AG09309 (cell line): ENCODE measurements at regions not wholly inside any gene's neighbourhood (a gene's known extent, or its start where the extent isn't known, plus 50 kb on each side); places are given as distances from the start of the nearest gene placed in this dataset.

Experiments
- DNase-seq: peaks from one replicate; pipeline ENCODE4 v3.0.0-alpha.2; 2010; ENCODE audit warnings: low read depth
- H3K4me3 ChIP-seq: 2 replicates; pipeline ENCODE4 v1.5.1; 2011; ENCODE audit warnings: mild to moderate bottlenecking, low read depth, low read length, moderate library complexity; ENCODE audit not compliant: control insufficient read depth
- CTCF ChIP-seq: IDR thresholded peaks from 2 replicates; pipeline ENCODE4 v1.5.1; 2011; ENCODE audit warnings: mild to moderate bottlenecking, low read depth, low read length, inconsistent platforms; ENCODE audit not compliant: insufficient read depth, control insufficient read depth; ENCODE audit errors: missing control alignments

GRCh38 chr9:81522716-81523551, 166.4 kb downstream of the TLE1 start:
- TF ChIP-seq CTCF = peak; percentile 62
- DNase-seq = peak; percentile 35
- no peak overlapping the region for H3K4me3 ChIP-seq

- no peak for TF ChIP-seq CTCF
- no peak overlapping the region for H3K4me3 ChIP-seq
- no peak for DNase-seq
Observed at GRCh38 chr9:81521892-81522291, 167.5 kb downstream of the TLE1 start.

GRCh38 chr9:81519816-81520495, 169.4 kb downstream of the TLE1 start:
- no peak for TF ChIP-seq CTCF
- DNase-seq = no peak
- no peak overlapping the region for H3K4me3 ChIP-seq

- no peak for DNase-seq
- no peak for TF ChIP-seq CTCF
- H3K4me3 ChIP-seq = no peak overlapping the region
Observed at GRCh38 chr9:81517954-81518353, 171.4 kb downstream of the TLE1 start.

- TF ChIP-seq CTCF = no peak
- DNase-seq = no peak
- H3K4me3 ChIP-seq = no peak overlapping the region
Observed at GRCh38 chr9:81513059-81513458, 176.3 kb downstream of the TLE1 start.

GRCh38 chr9:81512641-81513040, 176.7 kb downstream of the TLE1 start:
- no peak for TF ChIP-seq CTCF
- no peak overlapping the region for H3K4me3 ChIP-seq
- no peak for DNase-seq
